Tibial nerve (tissue), 4 donors: ENCODE measurements at regions not wholly inside any gene's neighbourhood (a gene's known extent, or its start where the extent isn't known, plus 50 kb on each side); places are given as distances from the start of the nearest gene placed in this dataset.

Experiments used
- DNase-seq, 2 donors: peaks; one replicate each; pipeline ENCODE4 v3.0.0-alpha.2; 2019; ENCODE audit warnings: low spot score in 2 of 2
- H3K27ac ChIP-seq, 4 donors: fragments of 200-600 bp; sonication (generic) in 3 of 4; one replicate each; pipeline ENCODE4 v1.5.1; 2017 to 2019; ENCODE audit warnings: mild to moderate bottlenecking in 1 of 4
- H3K27me3 ChIP-seq, 2 donors: fragments of 200-600 bp; sonication (generic) in 1 of 2; one replicate each; pipeline versions ENCODE4 v1.5.1 to v1.6.0; 2017 to 2019
- H3K36me3 ChIP-seq, 3 donors: fragments of 200-600 bp; sonication (generic); one replicate each; pipeline ENCODE4 v1.5.1; 2018 to 2019
- H3K4me1 ChIP-seq, 4 donors: fragments of 200-600 bp; sonication (generic) in 3 of 4; one replicate each; pipeline ENCODE4 v1.5.1; 2017 to 2019
- H3K4me3 ChIP-seq, 4 donors: fragments of 200-600 bp; sonication (generic) in 3 of 4; one replicate each; pipeline ENCODE4 v1.5.1; 2017 to 2019; ENCODE audit warnings: mild to moderate bottlenecking in 1 of 4, moderate library complexity in 1 of 4
- H3K9me3 ChIP-seq, 4 donors: fragments of 200-600 bp; sonication (generic) in 3 of 4; one replicate each; pipeline ENCODE4 v1.5.1; 2017 to 2019
- CTCF ChIP-seq, 5 experiments: fragments of 200-600 bp in 3 of 5; fragments of 450-650 bp in 2 of 5; sonication (generic) in 3 of 5; IDR thresholded peaks; one replicate each; pipeline ENCODE4 v1.5.1; 2016 to 2019; ENCODE audit warnings: antibody characterized with exemption in 5 of 5, mild to moderate bottlenecking in 3 of 5, moderate library complexity in 2 of 5
- EP300 ChIP-seq, 2 donors: sonication (generic); formaldehyde crosslinking; IDR thresholded peaks; one replicate each; pipeline ENCODE4 v1.6.1; 2017; ENCODE audit warnings: antibody characterized with exemption in 2 of 2, mild to moderate bottlenecking in 1 of 2
- POLR2A ChIP-seq, 2 donors: fragments of 450-650 bp; IDR thresholded peaks; one replicate each; pipeline ENCODE4 v1.6.1; 2017; ENCODE audit warnings: antibody characterized with exemption in 2 of 2, mild to moderate bottlenecking in 2 of 2, moderate library complexity in 2 of 2
- WGBS, 2 donors: methylation state at CpG; one replicate each; pipeline ENCODE4 v1.1.5; 2018; 5-methylcytosine and 5-hydroxymethylcytosine counted together

DNA sequence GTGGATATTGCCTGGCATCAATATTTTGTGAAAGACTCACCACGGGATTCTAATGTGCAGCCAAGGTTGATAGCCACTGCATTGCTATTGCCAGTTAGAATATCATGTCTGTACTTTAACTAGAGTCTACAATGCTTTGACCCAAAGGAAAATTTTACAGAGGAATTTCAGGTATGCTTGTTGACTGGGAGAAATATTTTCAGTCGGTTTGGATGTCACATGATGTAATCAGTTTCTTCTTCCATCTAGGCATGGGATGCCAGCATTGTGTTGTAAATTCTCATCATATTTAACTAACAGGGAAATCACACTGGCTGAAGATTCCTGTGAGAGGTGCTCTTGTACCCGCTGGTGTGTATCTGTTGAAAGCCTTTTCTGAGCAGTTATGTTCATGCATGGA, 508.9 kb upstream of the ADAMTS9 start:
- TF ChIP-seq POLR2A (IDR thresholded peaks at IDR 0.05) (no peak), EP300 (IDR thresholded peaks at IDR 0.05) (no peak), CTCF (IDR thresholded peaks at IDR 0.05) (no peak)
- Histone ChIP-seq H3K9me3 (no peaks in the 10 kb centered on the region), H3K27me3 (no peaks in the 10 kb centered on the region), H3K27ac (no peak overlapping the region), H3K4me3 (no peak overlapping the region), H3K4me1 (peaks cover 0 to 32% (median 0%) of the 10 kb centered on the region in 4 donors), H3K36me3 (no peaks in the 10 kb centered on the region)
- WGBS, 2 donors, result 61 to 65% methylated on average over 3 of the region's 3 CpGs
- DNase-seq, result no peak

DNA sequence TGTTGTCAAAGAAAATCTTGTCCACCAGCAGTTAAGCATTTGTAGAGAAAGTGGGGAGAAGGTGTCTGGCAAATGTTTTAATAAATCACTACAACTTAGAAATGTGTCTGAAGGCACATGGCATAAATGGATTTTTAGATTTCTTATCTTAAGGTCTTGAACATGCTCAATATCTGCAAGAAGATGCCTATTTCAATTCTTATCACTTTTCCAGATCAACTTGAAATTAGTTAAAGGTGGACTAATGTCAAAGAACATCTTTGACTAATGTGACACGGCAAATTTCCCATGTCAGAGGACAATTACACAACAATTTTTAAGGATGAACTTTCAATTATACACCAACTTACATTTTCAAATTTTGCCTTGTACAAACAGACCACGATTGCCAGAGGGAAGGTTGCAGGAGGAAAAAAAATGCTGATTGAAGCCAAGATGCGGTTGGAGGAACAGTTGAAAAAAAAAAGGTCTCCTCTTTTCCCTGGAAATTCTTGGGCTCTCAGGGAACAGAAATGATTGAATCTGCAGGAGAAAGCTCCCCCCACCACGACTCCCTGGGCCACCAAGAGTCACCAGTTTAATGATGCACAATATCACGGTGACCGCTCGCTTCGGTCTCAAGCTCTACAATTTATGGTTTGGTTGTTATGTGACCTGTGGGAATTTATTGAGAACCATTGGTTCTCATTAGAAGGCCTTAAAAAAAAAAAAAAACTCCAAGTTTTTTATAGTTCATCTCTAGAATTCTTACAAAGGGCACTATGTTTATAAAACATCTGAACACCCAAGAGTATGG, 507.6 kb upstream of the ADAMTS9 start:
- no peak for DNase-seq
- 61 to 63% methylated on average over 8 of the region's 8 CpGs for WGBS, 2 donors
- Histone ChIP-seq H3K4me3 (no peak overlapping the region), H3K4me1 (peaks cover 0 to 20% (median 0%) of the 10 kb centered on the region in 4 donors), H3K27ac (no peak overlapping the region), H3K9me3 (no peaks in the 10 kb centered on the region), H3K36me3 (no peaks in the 10 kb centered on the region), H3K27me3 (no peaks in the 10 kb centered on the region)
- TF ChIP-seq EP300 (IDR thresholded peaks at IDR 0.05) (no peak), POLR2A (IDR thresholded peaks at IDR 0.05) (no peak), CTCF (IDR thresholded peaks at IDR 0.05) (no peak)

DNA sequence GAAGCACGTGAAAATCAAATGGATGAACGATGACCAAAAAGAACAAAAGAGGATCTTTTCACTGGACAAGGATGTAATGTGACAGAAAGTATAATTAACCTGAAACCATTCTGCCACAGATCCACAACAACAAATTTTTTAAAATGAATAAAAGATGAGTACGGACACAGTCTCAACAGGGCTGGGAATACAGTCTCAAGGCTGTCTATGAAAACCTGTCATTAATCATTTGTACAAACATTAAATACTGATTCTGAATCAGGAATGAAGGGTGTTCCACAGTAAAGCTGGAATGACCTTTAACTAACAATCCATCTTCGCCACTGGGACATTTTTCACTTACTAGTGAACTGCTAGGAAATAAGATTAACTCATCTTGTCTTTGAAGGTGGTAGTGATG, 506.9 kb upstream of the ADAMTS9 start:
- DNase-seq, result no peak
- no peaks in the 10 kb centered on the region for H3K9me3 ChIP-seq
- H3K4me1 ChIP-seq, result peaks cover 0 to 13% (median 0%) of the 10 kb centered on the region in 4 donors
- no peaks in the 10 kb centered on the region for H3K36me3 ChIP-seq
- H3K4me3 ChIP-seq, result no peak overlapping the region
- no peak overlapping the region for H3K27ac ChIP-seq
- TF ChIP-seq EP300 (IDR thresholded peaks at IDR 0.05) (no peak), POLR2A (IDR thresholded peaks at IDR 0.05) (no peak), CTCF (IDR thresholded peaks at IDR 0.05) (no peak)
- no peaks in the 10 kb centered on the region for H3K27me3 ChIP-seq
- 93 to 94% methylated on average over 4 of the region's 4 CpGs for WGBS, 2 donors

GRCh38 chr3:65194047-65194714, 506.4 kb upstream of the ADAMTS9 start:
- no peak for DNase-seq
- Histone ChIP-seq H3K27me3 (no peaks in the 10 kb centered on the region), H3K4me1 (peaks cover 0 to 13% (median 0%) of the 10 kb centered on the region in 4 donors), H3K27ac (no peak overlapping the region), H3K4me3 (no peak overlapping the region), H3K36me3 (no peaks in the 10 kb centered on the region), H3K9me3 (no peaks in the 10 kb centered on the region)
- 84 to 89% methylated on average over 6 of the region's 6 CpGs for WGBS, 2 donors
- TF ChIP-seq POLR2A (IDR thresholded peaks at IDR 0.05) (no peak), EP300 (IDR thresholded peaks at IDR 0.05) (no peak), CTCF (IDR thresholded peaks at IDR 0.05) (no peak)

DNA sequence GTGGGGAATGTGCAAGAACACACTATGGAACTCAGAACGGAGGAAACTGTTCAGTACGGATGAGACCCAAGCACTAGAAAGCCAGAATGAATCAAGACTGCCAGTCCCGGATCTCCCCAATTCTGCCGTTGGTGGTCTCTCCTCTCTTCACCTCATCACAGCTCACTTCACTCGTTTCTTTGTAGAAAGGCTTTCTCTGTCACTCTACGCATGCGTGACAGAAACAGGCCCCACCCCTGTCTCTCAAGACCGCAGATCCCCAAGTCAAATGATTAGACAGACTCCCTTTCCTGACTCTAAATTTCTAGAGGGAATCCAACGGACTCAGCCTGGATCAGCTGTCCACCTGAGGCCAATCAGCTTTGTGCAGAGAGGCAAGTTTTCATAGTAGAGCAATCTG, 505.7 kb upstream of the ADAMTS9 start:
- no peak for DNase-seq
- H3K36me3 ChIP-seq, result no peaks in the 10 kb centered on the region
- no peak for TF ChIP-seq EP300 (IDR thresholded peaks at IDR 0.05)
- no peak for TF ChIP-seq POLR2A (IDR thresholded peaks at IDR 0.05)
- no peak for TF ChIP-seq CTCF (IDR thresholded peaks at IDR 0.05)

More for the DNA sequence above, 505.7 kb upstream of the ADAMTS9 start:
- H3K4me1 ChIP-seq, result peaks cover 0 to 13% (median 0%) of the 10 kb centered on the region in 4 donors
- no peaks in the 10 kb centered on the region for H3K9me3 ChIP-seq
- 93 to 98% methylated on average over 9 of the region's 9 CpGs for WGBS, 2 donors
- H3K27me3 ChIP-seq, result no peaks in the 10 kb centered on the region
- H3K27ac ChIP-seq, result no peak overlapping the region
- H3K4me3 ChIP-seq, result no peak overlapping the region
